Psoas muscle (tissue), 7 donors: ENCODE measurements at regions not wholly inside any gene's neighbourhood (a gene's known extent, or its start where the extent isn't known, plus 50 kb on each side); places are given as distances from the start of the nearest gene placed in this dataset.
"Not testable (repeated sequence)": the region's sequence is repeated elsewhere in the genome, so short reads cannot be mapped to it uniquely, and the experiment has no call there.

Experiments used
- ATAC-seq, 4 donors: fragments of 200-7000 bp; cut with Tn5 transposase; one replicate each; pipeline ENCODE4 v1.9.1; 2020; ENCODE audit warnings: moderate library complexity in 3 of 4, mild to moderate bottlenecking in 2 of 4
- DNase-seq, 2 donors: peaks; one replicate each; pipeline ENCODE4 v3.0.0-alpha.2; 2020
- H3K27ac ChIP-seq: fragments of 200-600 bp; one replicate; pipeline ENCODE4 v1.8.0; 2022
- H3K27me3 ChIP-seq, 3 donors: fragments of 200-600 bp in 1 of 3; one replicate each; pipeline versions ENCODE4 v1.6.1 to v1.8.0; 2013 to 2022; ENCODE audit warnings: low read length in 2 of 3, mild to moderate bottlenecking in 2 of 3, moderate library complexity in 1 of 3; ENCODE audit not compliant: insufficient read depth in 3 of 3
- H3K36me3 ChIP-seq, 2 donors: fragments of 200-600 bp in 1 of 2; one replicate each; pipeline versions ENCODE4 v1.6.1 to v1.8.0; 2013 to 2022; ENCODE audit warnings: low read depth in 1 of 2, mild to moderate bottlenecking in 1 of 2, moderate library complexity in 1 of 2; ENCODE audit not compliant: insufficient read depth in 1 of 2
- H3K4me1 ChIP-seq: fragments of 200-600 bp; one replicate; pipeline ENCODE4 v1.8.0; 2022
- H3K4me3 ChIP-seq: fragments of 200-600 bp; one replicate; pipeline ENCODE4 v1.8.0; 2022; ENCODE audit warnings: mild to moderate bottlenecking
- H3K9me3 ChIP-seq: fragments of 200-600 bp; one replicate; pipeline ENCODE4 v1.8.0; 2022
- CTCF ChIP-seq: fragments of 200-600 bp; IDR thresholded peaks from one replicate; pipeline ENCODE4 v1.8.0; 2022; ENCODE audit warnings: antibody characterized with exemption
- WGBS, 3 donors: extraction: QIAGEN DNeasy Blood & Tissue Kit; methylation state at CpG; one replicate each; pipeline versions ENCODE4 v1.1.6 to v1.1.7; 2013; 5-methylcytosine and 5-hydroxymethylcytosine counted together
- intact Hi-C, 2 donors: fragments of 100-400 bp; cut with DNase I; formaldehyde crosslinking; loops; one replicate each; pipeline versions ENCODE4 v1.11.0 to v1.14.2; 2022
- donor health status: healthy with polysubstance abuse.
- donor health status: DM: no; HTN: no; CAD: no; lungs with moderate emphysema.
- donor health status: Bipolar disorder and iron deficiency.
- donor health status: healthy.
- donor health status: DM: yes; HTN: yes; CAD: no.
- donor health status: DM: no; HTN: no; CAD: no.
- donor health status: DM: yes; HTN: yes; CAD: no.

GRCh38 chr3:159882790-159883779 lies 105.5 kb upstream of the IL12A start:
- DNase-seq = no peak
- WGBS, 3 donors = 27 to 37% (median 29%) methylated on average over 12 of the region's 12 CpGs
- H3K27me3 ChIP-seq = no peaks in the 10 kb centered on the region
- peak overlapping the region; percentile 42 for H3K4me3 ChIP-seq
- peaks cover 70% of the 10 kb centered on the region for H3K4me1 ChIP-seq
- no peak for TF ChIP-seq CTCF
- ATAC-seq = peak; percentile 41 to 60 (median 50)
- peak overlapping the region; percentile 91 for H3K27ac ChIP-seq
- no peaks in the 10 kb centered on the region for H3K9me3 ChIP-seq
- H3K36me3 ChIP-seq = peaks cover 3 to 29% of the 10 kb centered on the region in 2 donors
- intact Hi-C loops = loop anchor here (2.0 to 5.0 kb wide), 2 partner anchors 56 to 58 kb away; no protein-coding TSS in a partner anchor

GRCh38 chr3:159884661-159885402 lies 103.8 kb upstream of the IL12A start:
- Histone ChIP-seq H3K4me3 (no peak overlapping the region), H3K27me3 (no peaks in the 10 kb centered on the region), H3K27ac (peak overlapping the region; percentile 91), H3K4me1 (peaks cover 59% of the 10 kb centered on the region), H3K36me3 (peaks cover 8 to 46% of the 10 kb centered on the region in 2 donors), H3K9me3 (no peaks in the 10 kb centered on the region)
- no peak for DNase-seq
- 66 to 73% (median 71%) methylated on average over 3 of the region's 3 CpGs for WGBS, 3 donors
- ATAC-seq = no peak
- intact Hi-C loops = loop anchor here in 1 of 2 donors (5.0 kb wide), 2 partner anchors 58 to 122 kb away; no protein-coding TSS in a partner anchor
- peak; percentile 44 for TF ChIP-seq CTCF

GRCh38 chr3:159886050-159886449 lies 102.6 kb upstream of the IL12A start:
- no peaks in the 10 kb centered on the region for H3K27me3 ChIP-seq
- H3K36me3 ChIP-seq = peaks cover 8 to 58% of the 10 kb centered on the region in 2 donors
- 79 to 90% (median 82%) methylated on average over 3 of the region's 3 CpGs for WGBS, 3 donors
- no peak for TF ChIP-seq CTCF
- DNase-seq (no peak), ATAC-seq (no peak)
- peaks cover 46% of the 10 kb centered on the region for H3K4me1 ChIP-seq
- H3K27ac ChIP-seq = no peak overlapping the region
- H3K9me3 ChIP-seq = no peaks in the 10 kb centered on the region
- intact Hi-C loops = loop anchor here in 1 of 2 donors (5.0 kb wide), 1 partner anchor 121 kb away; no protein-coding TSS in a partner anchor
- H3K4me3 ChIP-seq = no peak overlapping the region

- not testable (repeated sequence) for ATAC-seq, H3K27me3 ChIP-seq, DNase-seq, H3K4me3 ChIP-seq, H3K9me3 ChIP-seq
- 96 to 99% (median 96%) methylated on average over 6 of the region's 6 CpGs for WGBS, 3 donors
- peaks cover 45% of the 10 kb centered on the region for H3K4me1 ChIP-seq
- intact Hi-C loops = loop anchor here in 1 of 2 donors (5.0 kb wide), 1 partner anchor 121 kb away; no protein-coding TSS in a partner anchor
- peaks cover 8 to 63% of the 10 kb centered on the region in 2 donors for H3K36me3 ChIP-seq
- peak overlapping the region; percentile 2 for H3K27ac ChIP-seq
Measured at GRCh38 chr3:159886530-159886929, 102.1 kb upstream of the IL12A start.
